Mesendoderm (in vitro differentiated cells): ENCODE measurements at regions not wholly inside any gene's neighbourhood (a gene's known extent, or its start where the extent isn't known, plus 50 kb on each side); places are given as distances from the start of the nearest gene placed in this dataset.
A peak's percentile ranks its signal among the peaks of the same experiment; 100 is the strongest.

Experiments used
- DNase-seq: peaks from one replicate; pipeline ENCODE4 v3.0.0; 2013
- H2AK5ac ChIP-seq: 2 replicates; pipeline ENCODE4 v1.6.1; 2013; ENCODE audit warnings: low read length, inconsistent platforms
- H2BK120ac ChIP-seq: 2 replicates; pipeline ENCODE4 v1.6.1; 2013; ENCODE audit warnings: low read depth, mild to moderate bottlenecking, low read length, moderate library complexity, mixed read lengths
- H2BK15ac ChIP-seq: replicated peaks from 2 replicates; pipeline ENCODE4 v1.6.1; 2013; ENCODE audit warnings: low read depth, mild to moderate bottlenecking, moderate library complexity
- H2BK5ac ChIP-seq: 2 replicates; pipeline ENCODE4 v1.6.1; 2013; ENCODE audit warnings: low read length, inconsistent platforms
- H3K18ac ChIP-seq: 2 replicates; pipeline ENCODE4 v1.6.1; 2013; ENCODE audit warnings: mild to moderate bottlenecking, low read length, mixed read lengths
- H3K23ac ChIP-seq: one replicate; pipeline ENCODE4 v1.6.1; 2013; ENCODE audit warnings: low read length
- H3K27ac ChIP-seq: 2 replicates; pipeline ENCODE4 v1.5.1; 2013; ENCODE audit warnings: low read depth, mild to moderate bottlenecking, inconsistent platforms, low read length, moderate library complexity
- H3K27me3 ChIP-seq: 2 replicates; pipeline ENCODE4 v1.6.1; 2013; ENCODE audit warnings: low read length, control low read depth, mild to moderate bottlenecking, inconsistent platforms; ENCODE audit not compliant: insufficient read depth, poor library complexity
- H3K36me3 ChIP-seq: 2 replicates; pipeline ENCODE4 v1.6.1; 2013; ENCODE audit warnings: low read length, inconsistent platforms; ENCODE audit not compliant: control insufficient read depth, insufficient read depth
- H3K4ac ChIP-seq: one replicate; pipeline ENCODE4 v1.6.1; 2013; ENCODE audit warnings: low read depth, mild to moderate bottlenecking, low read length, moderate library complexity
- H3K4me1 ChIP-seq: 2 replicates; pipeline ENCODE4 v1.6.1; 2013; ENCODE audit warnings: low read depth, low read length, inconsistent platforms; ENCODE audit not compliant: control insufficient read depth
- H3K4me2 ChIP-seq: 2 replicates; pipeline ENCODE4 v1.6.1; 2013; ENCODE audit warnings: low read length
- H3K4me3 ChIP-seq: 2 replicates; pipeline ENCODE4 v1.5.1; 2013; ENCODE audit warnings: mild to moderate bottlenecking, low read length
- H3K56ac ChIP-seq: one replicate; pipeline ENCODE4 v1.6.1; 2013; ENCODE audit warnings: low read length
- H3K79me1 ChIP-seq: 2 replicates; pipeline ENCODE4 v1.6.1; 2013; ENCODE audit warnings: low read length, inconsistent platforms
- H3K79me2 ChIP-seq: 2 replicates; pipeline ENCODE4 v1.6.1; 2013; ENCODE audit warnings: mild to moderate bottlenecking, low read length; ENCODE audit not compliant: control insufficient read depth, insufficient read depth
- H3K9ac ChIP-seq: 2 replicates; pipeline ENCODE4 v1.6.1; 2013; ENCODE audit warnings: low read length, inconsistent platforms
- H4K5ac ChIP-seq: one replicate; pipeline ENCODE4 v1.6.1; 2013; ENCODE audit warnings: low read length
- H4K8ac ChIP-seq: one replicate; pipeline ENCODE4 v1.6.1; 2013; ENCODE audit warnings: low read depth, mild to moderate bottlenecking, control low read depth, low read length, moderate library complexity
- WGBS: extraction: QIAGEN DNeasy Blood & Tissue Kit; methylation state at CpG from one replicate; pipeline ENCODE4 v1.1.7; 2013; ENCODE audit warnings: low lambda C conversion rate, missing lambda C conversion rate; ENCODE audit not compliant: insufficient coverage; ENCODE audit errors: extremely low coverage; 5-methylcytosine and 5-hydroxymethylcytosine counted together

DNA sequence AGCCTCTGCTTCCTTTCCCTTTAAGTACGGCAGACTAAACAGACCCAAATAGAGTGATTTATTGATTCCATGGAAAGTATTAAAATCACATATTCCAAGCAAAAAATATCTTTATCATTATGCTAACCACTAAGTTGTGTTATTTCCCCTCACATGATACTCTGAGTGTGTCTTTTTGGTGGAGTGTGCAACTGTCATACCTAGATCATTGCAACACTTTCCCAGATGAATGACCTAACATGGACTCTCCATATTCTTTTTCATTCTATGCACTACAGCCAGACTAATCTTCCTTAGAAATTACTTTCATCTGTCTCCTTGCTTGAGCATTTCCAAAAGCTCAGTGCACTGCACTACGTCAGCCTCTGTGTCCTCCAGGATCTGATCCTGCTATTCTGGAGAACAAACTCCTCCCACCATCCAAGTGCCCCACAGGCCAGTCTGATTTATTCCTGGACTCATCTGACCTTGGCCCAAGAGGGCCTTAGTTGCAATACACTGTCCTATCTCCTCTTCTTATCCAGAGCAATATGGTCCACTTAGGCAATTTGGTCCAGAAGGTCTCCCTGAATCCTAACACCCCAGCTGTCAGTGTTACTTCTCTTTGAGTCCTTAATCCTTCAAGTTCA, 263.3 kb upstream of the KLF6 start:
- H2BK120ac ChIP-seq, result no peak overlapping the region
- H3K79me1 ChIP-seq, result no peaks in the 10 kb centered on the region
- no peak overlapping the region for H2AK5ac ChIP-seq
- H3K27me3 ChIP-seq, result no peaks in the 10 kb centered on the region
- DNase-seq, result no peak
- H3K4me1 ChIP-seq, result no peaks in the 10 kb centered on the region
- no peaks in the 10 kb centered on the region for H3K79me2 ChIP-seq
- no CpG with 5 or more reads among the region's 2 CpGs for WGBS
- no peak overlapping the region for H3K4ac ChIP-seq
- no peak overlapping the region for H3K4me3 ChIP-seq
- no peak overlapping the region for H3K27ac ChIP-seq
- no peak overlapping the region for H3K9ac ChIP-seq
- no peak overlapping the region for H3K18ac ChIP-seq
- H2BK5ac ChIP-seq, result no peak overlapping the region
- no peak overlapping the region for H4K8ac ChIP-seq
- no peak overlapping the region for H4K5ac ChIP-seq
- no peaks in the 10 kb centered on the region for H3K36me3 ChIP-seq
- H3K23ac ChIP-seq, result no peak overlapping the region
- no peak overlapping the region for H3K4me2 ChIP-seq
- H2BK15ac ChIP-seq, result no peak overlapping the region
- H3K56ac ChIP-seq, result no peak overlapping the region

DNA sequence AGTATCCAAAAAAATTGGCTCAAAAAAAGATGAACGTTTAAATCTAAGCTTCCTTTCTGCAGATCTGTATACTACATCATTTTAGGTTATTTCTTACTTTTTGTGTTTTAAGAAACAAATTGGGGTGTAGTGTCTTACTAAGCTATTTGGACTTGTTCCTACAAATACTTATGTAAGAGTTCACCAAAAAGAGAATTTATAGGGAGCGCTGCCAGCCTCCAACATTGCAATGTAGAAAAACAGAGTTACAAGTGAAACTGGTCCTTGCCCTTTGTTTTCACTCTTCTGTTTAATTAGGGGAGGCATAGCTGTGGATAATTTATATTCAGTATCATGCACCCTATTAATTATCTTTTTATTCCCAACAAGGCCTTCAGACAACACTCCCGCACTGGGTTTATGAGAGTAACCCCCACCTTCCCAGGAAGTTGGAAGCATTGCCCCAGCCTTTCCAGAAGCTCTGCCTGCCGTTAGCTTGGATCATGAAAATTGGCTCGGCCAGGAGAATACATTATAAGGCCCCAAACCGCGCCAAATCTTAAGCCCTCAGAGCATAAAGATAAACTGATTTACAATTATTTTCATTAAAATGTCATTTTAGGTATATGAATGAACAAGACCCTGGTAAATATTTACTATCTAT, 261.8 kb upstream of the KLF6 start:
- no peak overlapping the region for H3K4me3 ChIP-seq

DNA sequence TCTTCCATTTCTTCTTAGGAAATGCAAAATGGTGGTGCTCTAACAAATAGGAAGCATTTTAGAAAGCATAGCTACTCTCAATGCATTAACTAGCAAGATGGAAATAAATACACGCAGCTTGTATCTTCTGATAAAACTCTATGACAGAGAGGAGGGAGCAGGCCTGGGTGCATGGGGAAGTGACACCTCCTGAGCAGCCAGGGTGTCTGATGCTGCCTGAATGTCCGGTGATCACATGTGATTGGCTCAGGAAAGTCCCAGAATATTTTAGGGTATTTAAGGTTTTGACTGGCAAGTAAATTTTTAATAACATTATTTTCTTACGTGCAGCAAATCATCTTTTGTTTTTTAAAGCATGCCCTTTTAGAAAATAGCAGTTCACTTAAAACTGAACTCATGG, 261.0 kb upstream of the KLF6 start:
- H3K56ac ChIP-seq, result no peak overlapping the region
- H3K4me2 ChIP-seq, result no peak overlapping the region
- no CpG with 5 or more reads among the region's 3 CpGs for WGBS
- no peak overlapping the region for H3K4ac ChIP-seq
- no peak overlapping the region for H3K18ac ChIP-seq
- H3K79me2 ChIP-seq, result no peaks in the 10 kb centered on the region
- no peaks in the 10 kb centered on the region for H3K27me3 ChIP-seq
- no peak overlapping the region for H4K8ac ChIP-seq
- H3K4me3 ChIP-seq, result no peak overlapping the region
- H3K9ac ChIP-seq, result no peak overlapping the region
- no peak overlapping the region for H2AK5ac ChIP-seq
- no peak overlapping the region for H3K23ac ChIP-seq
- H2BK120ac ChIP-seq, result no peak overlapping the region
- no peaks in the 10 kb centered on the region for H3K79me1 ChIP-seq
- H2BK5ac ChIP-seq, result no peak overlapping the region
- no peak overlapping the region for H4K5ac ChIP-seq
- no peak for DNase-seq
- H2BK15ac ChIP-seq, result no peak overlapping the region
- no peaks in the 10 kb centered on the region for H3K36me3 ChIP-seq
- H3K27ac ChIP-seq, result no peak overlapping the region
- H3K4me1 ChIP-seq, result no peaks in the 10 kb centered on the region

More for the DNA sequence above, 261.8 kb upstream of the KLF6 start:
- H3K9ac ChIP-seq, result no peak overlapping the region
- no peak overlapping the region for H3K23ac ChIP-seq
- no peak overlapping the region for H2BK120ac ChIP-seq
- no peaks in the 10 kb centered on the region for H3K79me2 ChIP-seq
- H2BK5ac ChIP-seq, result no peak overlapping the region
- H3K4me2 ChIP-seq, result no peak overlapping the region
- no peaks in the 10 kb centered on the region for H3K27me3 ChIP-seq
- no peak overlapping the region for H4K8ac ChIP-seq
- DNase-seq, result no peak
- no peak overlapping the region for H2BK15ac ChIP-seq
- no peaks in the 10 kb centered on the region for H3K79me1 ChIP-seq
- no peak overlapping the region for H3K27ac ChIP-seq
- no peak overlapping the region for H4K5ac ChIP-seq
- no peak overlapping the region for H3K56ac ChIP-seq
- H2AK5ac ChIP-seq, result no peak overlapping the region
- WGBS, result no CpG with 5 or more reads among the region's 7 CpGs
- no peaks in the 10 kb centered on the region for H3K4me1 ChIP-seq
- no peaks in the 10 kb centered on the region for H3K36me3 ChIP-seq
- H3K4ac ChIP-seq, result no peak overlapping the region
- no peak overlapping the region for H3K18ac ChIP-seq

DNA sequence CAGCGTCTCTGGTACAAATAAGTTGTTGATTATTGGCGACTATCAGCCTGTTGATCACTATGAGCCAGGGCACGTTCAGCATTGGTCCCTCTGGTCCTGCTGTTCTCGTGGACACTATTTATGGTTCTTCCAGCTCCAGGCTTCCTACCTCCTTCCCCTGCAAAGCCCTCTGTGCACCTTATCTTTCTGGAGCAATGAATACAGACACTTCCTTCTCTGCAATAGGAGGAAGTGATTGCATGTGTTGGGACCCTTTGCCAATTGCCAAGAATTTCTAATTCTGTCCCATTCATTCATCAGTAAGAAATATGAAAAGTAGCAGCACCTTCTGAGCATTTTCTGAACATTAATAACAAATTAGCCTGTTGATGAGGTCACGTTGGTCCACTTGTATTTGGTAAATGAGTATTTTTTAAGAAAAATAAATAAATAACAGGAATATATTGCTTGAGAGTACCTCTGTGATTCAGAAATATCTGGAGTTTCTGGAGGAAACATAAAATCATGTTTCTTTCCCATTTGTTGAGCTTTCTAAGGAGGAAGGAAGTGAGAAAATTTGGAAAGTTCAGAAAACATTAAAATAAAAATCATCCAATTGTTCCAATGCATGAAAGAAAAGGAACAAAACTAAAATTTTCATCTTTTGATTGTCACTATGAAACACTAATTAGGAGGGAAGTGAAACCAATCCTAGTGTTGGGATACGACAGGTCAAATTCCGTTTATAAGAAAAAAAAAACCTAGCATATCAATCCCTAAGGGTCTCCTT, 259.1 kb upstream of the KLF6 start:
- no peak overlapping the region for H2BK120ac ChIP-seq
- H3K79me2 ChIP-seq, result no peaks in the 10 kb centered on the region
- WGBS, result no CpG with 5 or more reads among the region's 7 CpGs
- no peak overlapping the region for H2BK15ac ChIP-seq
- no peak for DNase-seq
- no peak overlapping the region for H3K23ac ChIP-seq
- H3K4me1 ChIP-seq, result no peaks in the 10 kb centered on the region
- no peak overlapping the region for H3K56ac ChIP-seq
- H3K4me2 ChIP-seq, result no peak overlapping the region
- no peak overlapping the region for H3K27ac ChIP-seq
- H3K4ac ChIP-seq, result no peak overlapping the region
- no peak overlapping the region for H4K8ac ChIP-seq
- H2AK5ac ChIP-seq, result no peak overlapping the region
- H3K27me3 ChIP-seq, result no peaks in the 10 kb centered on the region
- H3K4me3 ChIP-seq, result no peak overlapping the region
- H2BK5ac ChIP-seq, result no peak overlapping the region
- no peak overlapping the region for H3K18ac ChIP-seq
- no peaks in the 10 kb centered on the region for H3K79me1 ChIP-seq
- no peak overlapping the region for H3K9ac ChIP-seq
- no peaks in the 10 kb centered on the region for H3K36me3 ChIP-seq
- H4K5ac ChIP-seq, result no peak overlapping the region

DNA sequence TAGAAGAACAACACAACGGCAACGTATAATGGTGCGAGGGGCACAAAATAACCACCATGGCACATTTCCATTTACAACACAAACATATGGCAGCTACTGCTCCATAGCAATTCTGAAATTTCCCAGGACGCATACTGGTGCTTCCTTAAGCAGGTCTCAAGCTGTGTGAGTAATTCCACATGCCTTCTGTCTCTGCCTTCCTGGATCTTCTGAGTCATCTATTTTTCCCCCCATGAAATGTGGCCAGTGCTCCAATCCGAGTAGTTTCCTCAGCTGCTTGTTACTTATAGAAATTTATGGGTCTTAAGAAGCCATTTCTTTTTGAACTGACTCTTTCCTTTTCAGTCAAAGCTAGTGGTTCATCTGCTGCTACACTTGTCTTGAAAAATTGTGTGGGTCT, 256.6 kb upstream of the KLF6 start:
- H3K27me3 ChIP-seq, result no peaks in the 10 kb centered on the region
- WGBS, result no CpG with 5 or more reads among the region's 5 CpGs
- H3K36me3 ChIP-seq, result no peaks in the 10 kb centered on the region
- no peak overlapping the region for H2BK5ac ChIP-seq
- H3K79me2 ChIP-seq, result no peaks in the 10 kb centered on the region
- no peak overlapping the region for H3K56ac ChIP-seq
- H3K27ac ChIP-seq, result no peak overlapping the region
- no peak overlapping the region for H3K23ac ChIP-seq
- H3K9ac ChIP-seq, result no peak overlapping the region
- no peaks in the 10 kb centered on the region for H3K79me1 ChIP-seq
- no peak overlapping the region for H2BK120ac ChIP-seq
- no peak overlapping the region for H3K4me2 ChIP-seq
- no peaks in the 10 kb centered on the region for H3K4me1 ChIP-seq
- no peak overlapping the region for H3K18ac ChIP-seq
- H2BK15ac ChIP-seq, result no peak overlapping the region
- peak overlapping the region; percentile 56 for H4K8ac ChIP-seq
- no peak overlapping the region for H2AK5ac ChIP-seq
- no peak for DNase-seq
- H3K4ac ChIP-seq, result no peak overlapping the region
- no peak overlapping the region for H4K5ac ChIP-seq
- no peak overlapping the region for H3K4me3 ChIP-seq
